Mesendoderm (in vitro differentiated cells): ENCODE measurements at regions not wholly inside any gene's neighbourhood (a gene's known extent, or its start where the extent isn't known, plus 50 kb on each side); places are given as distances from the start of the nearest gene placed in this dataset.

ENCODE experiments used
- DNase-seq: peaks from one replicate; pipeline ENCODE4 v3.0.0; 2013
- H2AK5ac ChIP-seq: 2 replicates; pipeline ENCODE4 v1.6.1; 2013; ENCODE audit warnings: low read length, inconsistent platforms
- H2BK120ac ChIP-seq: 2 replicates; pipeline ENCODE4 v1.6.1; 2013; ENCODE audit warnings: low read depth, mild to moderate bottlenecking, low read length, moderate library complexity, mixed read lengths
- H2BK15ac ChIP-seq: replicated peaks from 2 replicates; pipeline ENCODE4 v1.6.1; 2013; ENCODE audit warnings: low read depth, mild to moderate bottlenecking, moderate library complexity
- H2BK5ac ChIP-seq: 2 replicates; pipeline ENCODE4 v1.6.1; 2013; ENCODE audit warnings: low read length, inconsistent platforms
- H3K18ac ChIP-seq: 2 replicates; pipeline ENCODE4 v1.6.1; 2013; ENCODE audit warnings: mild to moderate bottlenecking, low read length, mixed read lengths
- H3K23ac ChIP-seq: one replicate; pipeline ENCODE4 v1.6.1; 2013; ENCODE audit warnings: low read length
- H3K27ac ChIP-seq: 2 replicates; pipeline ENCODE4 v1.5.1; 2013; ENCODE audit warnings: low read depth, mild to moderate bottlenecking, inconsistent platforms, low read length, moderate library complexity
- H3K27me3 ChIP-seq: 2 replicates; pipeline ENCODE4 v1.6.1; 2013; ENCODE audit warnings: low read length, control low read depth, mild to moderate bottlenecking, inconsistent platforms; ENCODE audit not compliant: insufficient read depth, poor library complexity
- H3K36me3 ChIP-seq: 2 replicates; pipeline ENCODE4 v1.6.1; 2013; ENCODE audit warnings: low read length, inconsistent platforms; ENCODE audit not compliant: control insufficient read depth, insufficient read depth
- H3K4ac ChIP-seq: one replicate; pipeline ENCODE4 v1.6.1; 2013; ENCODE audit warnings: low read depth, mild to moderate bottlenecking, low read length, moderate library complexity
- H3K4me1 ChIP-seq: 2 replicates; pipeline ENCODE4 v1.6.1; 2013; ENCODE audit warnings: low read depth, low read length, inconsistent platforms; ENCODE audit not compliant: control insufficient read depth
- H3K4me2 ChIP-seq: 2 replicates; pipeline ENCODE4 v1.6.1; 2013; ENCODE audit warnings: low read length
- H3K4me3 ChIP-seq: 2 replicates; pipeline ENCODE4 v1.5.1; 2013; ENCODE audit warnings: mild to moderate bottlenecking, low read length
- H3K56ac ChIP-seq: one replicate; pipeline ENCODE4 v1.6.1; 2013; ENCODE audit warnings: low read length
- H3K79me1 ChIP-seq: 2 replicates; pipeline ENCODE4 v1.6.1; 2013; ENCODE audit warnings: low read length, inconsistent platforms
- H3K79me2 ChIP-seq: 2 replicates; pipeline ENCODE4 v1.6.1; 2013; ENCODE audit warnings: mild to moderate bottlenecking, low read length; ENCODE audit not compliant: control insufficient read depth, insufficient read depth
- H3K9ac ChIP-seq: 2 replicates; pipeline ENCODE4 v1.6.1; 2013; ENCODE audit warnings: low read length, inconsistent platforms
- H4K5ac ChIP-seq: one replicate; pipeline ENCODE4 v1.6.1; 2013; ENCODE audit warnings: low read length
- H4K8ac ChIP-seq: one replicate; pipeline ENCODE4 v1.6.1; 2013; ENCODE audit warnings: low read depth, mild to moderate bottlenecking, control low read depth, low read length, moderate library complexity
- WGBS: extraction: QIAGEN DNeasy Blood & Tissue Kit; methylation state at CpG from one replicate; pipeline ENCODE4 v1.1.7; 2013; ENCODE audit warnings: low lambda C conversion rate, missing lambda C conversion rate; ENCODE audit not compliant: insufficient coverage; ENCODE audit errors: extremely low coverage; 5-methylcytosine and 5-hydroxymethylcytosine counted together

DNA sequence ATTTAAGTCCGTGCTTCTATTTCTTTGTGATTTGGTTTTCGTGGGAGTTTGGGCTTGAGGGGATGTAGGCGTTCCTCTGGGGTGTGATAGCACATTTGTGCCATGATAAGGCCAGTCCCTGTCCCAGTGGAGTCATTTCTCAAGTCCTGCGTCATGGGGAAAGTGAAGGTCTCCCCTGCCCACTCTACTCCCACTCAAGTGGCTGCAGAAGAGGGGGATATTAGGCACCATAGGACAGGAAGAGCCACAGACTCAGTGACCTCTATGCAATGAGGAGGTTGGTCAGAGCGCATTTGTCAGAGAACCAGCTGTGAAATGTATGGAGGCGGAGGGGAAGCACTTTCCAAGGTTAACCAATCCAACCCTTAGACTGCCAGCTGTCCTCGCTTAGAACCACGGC lies 51.9 kb upstream of the EDN1 start:
- Histone ChIP-seq H3K4me1 (peaks cover 2% of the 10 kb centered on the region), H2BK5ac (no peak overlapping the region), H3K79me1 (no peaks in the 10 kb centered on the region), H3K27ac (no peak overlapping the region), H2AK5ac (no peak overlapping the region), H3K9ac (no peak overlapping the region), H4K8ac (no peak overlapping the region), H3K36me3 (no peaks in the 10 kb centered on the region), H3K79me2 (no peaks in the 10 kb centered on the region), H3K56ac (no peak overlapping the region), H4K5ac (no peak overlapping the region), H3K27me3 (no peaks in the 10 kb centered on the region), H3K4me2 (no peak overlapping the region), H3K18ac (no peak overlapping the region), H3K4ac (no peak overlapping the region), H2BK120ac (no peak overlapping the region), H2BK15ac (no peak overlapping the region), H3K4me3 (no peak overlapping the region), H3K23ac (no peak overlapping the region)
- no peak for DNase-seq
- no CpG with 5 or more reads among the region's 8 CpGs for WGBS
